HEK293 (cell line): ENCODE measurements at regions not wholly inside any gene's neighbourhood (a gene's known extent, or its start where the extent isn't known, plus 50 kb on each side); places are given as distances from the start of the nearest gene placed in this dataset.

ENCODE experiments used
- CTCF ChIP-seq: fragments of 450-650 bp; formaldehyde crosslinking; IDR thresholded peaks from 2 replicates; pipeline ENCODE4 v1.5.1; 2016; ENCODE audit warnings: missing biosample characterization, missing genetic modification characterization
- GLIS2 ChIP-seq: fragments of 450-650 bp; formaldehyde crosslinking; IDR thresholded peaks from 2 replicates; pipeline ENCODE4 v1.5.1; 2016; ENCODE audit warnings: missing biosample characterization, missing genetic modification characterization
- KLF9 ChIP-seq: fragments of 450-650 bp; formaldehyde crosslinking; IDR thresholded peaks from 2 replicates; pipeline ENCODE4 v1.5.1; 2016; ENCODE audit warnings: missing biosample characterization, missing genetic modification characterization, low read depth
- ZBTB11 ChIP-seq: fragments of 450-650 bp; formaldehyde crosslinking; conservative IDR thresholded peaks from 2 replicates; pipeline ENCODE4 v1.5.1; 2016; ENCODE audit warnings: low read depth, missing biosample characterization, missing genetic modification characterization
- ZBTB21 ChIP-seq: fragments of 450-650 bp; formaldehyde crosslinking; IDR thresholded peaks from 2 replicates; pipeline ENCODE4 v1.5.1; 2017; ENCODE audit warnings: missing biosample characterization, missing genetic modification characterization
- ZEB2 ChIP-seq: fragments of 450-650 bp; formaldehyde crosslinking; IDR thresholded peaks from 2 replicates; pipeline ENCODE4 v1.5.1; 2016; ENCODE audit warnings: missing biosample characterization, missing genetic modification characterization
- ZFP69B ChIP-seq: fragments of 450-650 bp; formaldehyde crosslinking; IDR thresholded peaks from 2 replicates; pipeline ENCODE4 v1.5.1; 2016; ENCODE audit warnings: missing biosample characterization, missing genetic modification characterization
- ZNF121 ChIP-seq: fragments of 450-650 bp; formaldehyde crosslinking; IDR thresholded peaks from 2 replicates; pipeline ENCODE4 v1.5.1; 2016; ENCODE audit warnings: missing biosample characterization, missing genetic modification characterization
- ZNF211 ChIP-seq: fragments of 450-650 bp; formaldehyde crosslinking; IDR thresholded peaks from 2 replicates; pipeline ENCODE4 v1.5.1; 2016; ENCODE audit warnings: low read depth, missing biosample characterization, missing genetic modification characterization
- ZNF266 ChIP-seq: fragments of 450-650 bp; formaldehyde crosslinking; IDR thresholded peaks from 2 replicates; pipeline ENCODE4 v1.5.1; 2016; ENCODE audit warnings: missing biosample characterization, missing genetic modification characterization, low read depth
- ZNF513 ChIP-seq: fragments of 450-650 bp; IDR thresholded peaks from 2 replicates; pipeline ENCODE4 v1.5.1; 2018; ENCODE audit warnings: missing biosample characterization, missing genetic modification characterization
- ZNF514 ChIP-seq: fragments of 450-650 bp; formaldehyde crosslinking; IDR thresholded peaks from 2 replicates; pipeline ENCODE4 v1.5.1; 2016; ENCODE audit warnings: missing biosample characterization, missing genetic modification characterization
- ZNF548 ChIP-seq: fragments of 450-650 bp; formaldehyde crosslinking; IDR thresholded peaks from 2 replicates; pipeline ENCODE4 v1.5.1; 2016; ENCODE audit warnings: missing biosample characterization, missing genetic modification characterization
- ZNF585B ChIP-seq: fragments of 450-650 bp; formaldehyde crosslinking; IDR thresholded peaks from 2 replicates; pipeline ENCODE4 v1.5.1; 2016; ENCODE audit warnings: missing biosample characterization, missing genetic modification characterization

GRCh38 chr16:85552980-85553435 is 60.1 kb upstream of the GSE1 start:
- TF ChIP-seq CTCF = no peak
- no peak for TF ChIP-seq ZBTB21 (tag by site-specific recombination)
- TF ChIP-seq ZNF266 (tag by site-specific recombination) = no peak
- no peak for TF ChIP-seq ZNF548 (tag by site-specific recombination)
- TF ChIP-seq ZNF211 (tag by site-specific recombination) = no peak
- no peak for TF ChIP-seq ZNF513
- TF ChIP-seq ZNF585B (tag by site-specific recombination) = no peak
- TF ChIP-seq ZNF121 (tag by site-specific recombination) = no peak
- no peak for TF ChIP-seq ZEB2 (tag by site-specific recombination)
- no peak for TF ChIP-seq GLIS2 (tag by site-specific recombination)
- TF ChIP-seq ZFP69B (tag by site-specific recombination) = no peak
- TF ChIP-seq ZNF514 = no peak
- no peak for TF ChIP-seq KLF9 (tag by site-specific recombination)
- TF ChIP-seq ZBTB11 = no peak
